ENCODE measurements at regions not wholly inside any gene's neighbourhood (a gene's known extent, or its start where the extent isn't known, plus 50 kb on each side); places are given as distances from the start of the nearest gene placed in this dataset.

- no peak for TF ChIP-seq CTCF (conservative IDR thresholded peaks at IDR 0.05 in 1 of 2, IDR thresholded peaks at IDR 0.05 in 1 of 2; ENCODE audit: low read depth in 1 of 2, low read length in 2 of 2)
- no peak for TF ChIP-seq EZH2 (IDR thresholded peaks at IDR 0.05; ENCODE audit: low read length, missing control alignments)
Observed at GRCh38 chr3:139105154-139105702, 60.5 kb upstream of the PRR23C start.

All from fibroblast of lung (primary cell).